SH-SY5Y (cell line): ENCODE measurements at regions not wholly inside any gene's neighbourhood (a gene's known extent, or its start where the extent isn't known, plus 50 kb on each side); places are given as distances from the start of the nearest gene placed in this dataset.

ENCODE experiments used
- GATA2 ChIP-seq: IDR thresholded peaks from 2 replicates; pipeline ENCODE4 v1.6.1; 2011; ENCODE audit warnings: mild to moderate bottlenecking, low read depth, low read length
- GATA3 ChIP-seq: IDR thresholded peaks from 2 replicates; pipeline ENCODE4 v1.6.1; 2011; ENCODE audit warnings: low read depth, mild to moderate bottlenecking, low read length, moderate library complexity

GRCh38 chr9:108750661-108751215, 105.0 kb downstream of the ACTL7B start:
- no peak for TF ChIP-seq GATA3
- no peak for TF ChIP-seq GATA2
